ENCODE measurements at regions not wholly inside any gene's neighbourhood (a gene's known extent, or its start where the extent isn't known, plus 50 kb on each side); places are given as distances from the start of the nearest gene placed in this dataset.
"Not testable (repeated sequence)": the region's sequence is repeated elsewhere in the genome, so short reads cannot be mapped to it uniquely, and the experiment has no call there.

GRCh38 chr17:30718099-30718447 lies 106.4 kb downstream of the CRLF3 start:
- TF ChIP-seq EZH2 (optimal IDR thresholded peaks at IDR 0.05; ENCODE audit: low read depth, low read length); CTCF (IDR thresholded peaks at IDR 0.05; ENCODE audit: low read length); EZH2phosphoT487 (IDR thresholded peaks at IDR 0.05; ENCODE audit: low read length): not testable (repeated sequence)

Measured in MM.1S (cell line).